ENCODE measurements at regions not wholly inside any gene's neighbourhood (a gene's known extent, or its start where the extent isn't known, plus 50 kb on each side); places are given as distances from the start of the nearest gene placed in this dataset.

DNA sequence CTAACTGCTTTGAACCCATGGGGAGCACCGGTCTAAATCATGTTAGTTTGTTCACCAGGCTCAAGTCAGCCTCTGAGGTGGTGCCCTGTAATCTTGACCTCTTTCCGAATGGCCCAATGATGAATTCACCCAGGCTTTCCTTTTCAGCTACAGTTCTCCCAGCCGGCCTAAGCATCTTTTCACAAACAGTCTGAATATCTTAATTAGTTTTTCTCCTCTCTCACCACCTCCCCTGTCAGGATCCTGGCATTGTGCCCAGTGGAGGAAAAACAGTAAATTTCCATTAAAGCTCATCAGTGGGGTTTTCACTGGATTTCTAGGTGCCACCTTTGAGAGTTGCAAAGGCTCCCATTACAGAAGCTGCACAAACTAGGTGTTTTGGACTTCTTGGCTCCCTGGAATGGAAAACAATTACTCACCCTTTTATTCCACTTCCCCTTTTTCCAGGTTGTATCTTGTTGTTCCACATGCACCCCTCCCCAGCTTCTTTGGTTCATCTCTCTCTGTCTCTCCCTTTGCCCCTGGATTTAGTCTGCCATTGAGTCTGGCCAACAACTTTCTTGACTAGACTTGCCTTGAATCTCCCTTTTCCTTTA is 69.4 kb upstream of the ADAMTSL1 start:
- intact Hi-C loops (cut with DNase I), result no loop called here
- no peak for ATAC-seq
- H3K9me3 ChIP-seq, result no peaks in the 10 kb centered on the region

DNA sequence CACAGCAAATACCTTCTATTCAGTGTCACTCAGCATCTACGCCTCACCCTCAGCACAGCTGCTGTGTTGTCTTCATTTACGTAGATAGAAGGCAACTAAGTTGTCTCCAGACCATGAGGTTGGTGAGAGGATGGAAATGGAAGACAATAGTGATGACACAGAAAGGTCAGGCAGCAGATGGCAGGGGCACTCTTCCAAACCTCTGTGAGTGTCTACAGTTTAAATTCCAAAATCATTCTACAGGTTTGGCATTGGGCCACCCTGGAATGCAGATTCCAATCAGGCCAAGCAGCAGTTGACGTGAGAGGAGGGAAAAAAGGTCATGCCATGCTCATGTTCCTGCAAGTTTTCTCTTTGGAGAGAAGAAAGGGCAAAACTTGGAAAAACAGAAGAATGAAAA is 68.7 kb upstream of the ADAMTSL1 start:
- H3K27me3 ChIP-seq, result no peaks in the 10 kb centered on the region
- H3K36me3 ChIP-seq, result no peaks in the 10 kb centered on the region
- intact Hi-C loops (cut with DNase I), result no loop called here
- no peak overlapping the region for H3K27ac ChIP-seq
- TF ChIP-seq, protein P1, sequence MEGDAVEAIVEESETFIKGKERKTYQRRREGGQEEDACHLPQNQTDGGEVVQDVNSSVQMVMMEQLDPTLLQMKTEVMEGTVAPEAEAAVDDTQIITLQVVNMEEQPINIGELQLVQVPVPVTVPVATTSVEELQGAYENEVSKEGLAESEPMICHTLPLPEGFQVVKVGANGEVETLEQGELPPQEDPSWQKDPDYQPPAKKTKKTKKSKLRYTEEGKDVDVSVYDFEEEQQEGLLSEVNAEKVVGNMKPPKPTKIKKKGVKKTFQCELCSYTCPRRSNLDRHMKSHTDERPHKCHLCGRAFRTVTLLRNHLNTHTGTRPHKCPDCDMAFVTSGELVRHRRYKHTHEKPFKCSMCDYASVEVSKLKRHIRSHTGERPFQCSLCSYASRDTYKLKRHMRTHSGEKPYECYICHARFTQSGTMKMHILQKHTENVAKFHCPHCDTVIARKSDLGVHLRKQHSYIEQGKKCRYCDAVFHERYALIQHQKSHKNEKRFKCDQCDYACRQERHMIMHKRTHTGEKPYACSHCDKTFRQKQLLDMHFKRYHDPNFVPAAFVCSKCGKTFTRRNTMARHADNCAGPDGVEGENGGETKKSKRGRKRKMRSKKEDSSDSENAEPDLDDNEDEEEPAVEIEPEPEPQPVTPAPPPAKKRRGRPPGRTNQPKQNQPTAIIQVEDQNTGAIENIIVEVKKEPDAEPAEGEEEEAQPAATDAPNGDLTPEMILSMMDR (IDR thresholded peaks at IDR 0.05), result no peak
- H3K4me1 ChIP-seq, result no peaks in the 10 kb centered on the region
- DNase-seq (no peak), ATAC-seq (no peak)
- no peaks in the 10 kb centered on the region for H3K9me3 ChIP-seq
- H3K4me3 ChIP-seq, result no peak overlapping the region

More for the DNA sequence above, 69.4 kb upstream of the ADAMTSL1 start:
- Histone ChIP-seq H3K27ac (no peak overlapping the region), H3K27me3 (no peaks in the 10 kb centered on the region), H3K4me3 (no peak overlapping the region), H3K4me1 (no peaks in the 10 kb centered on the region), H3K36me3 (no peaks in the 10 kb centered on the region)
- no peak for DNase-seq
- TF ChIP-seq, protein P1 (IDR thresholded peaks at IDR 0.05), result no peak

DNA sequence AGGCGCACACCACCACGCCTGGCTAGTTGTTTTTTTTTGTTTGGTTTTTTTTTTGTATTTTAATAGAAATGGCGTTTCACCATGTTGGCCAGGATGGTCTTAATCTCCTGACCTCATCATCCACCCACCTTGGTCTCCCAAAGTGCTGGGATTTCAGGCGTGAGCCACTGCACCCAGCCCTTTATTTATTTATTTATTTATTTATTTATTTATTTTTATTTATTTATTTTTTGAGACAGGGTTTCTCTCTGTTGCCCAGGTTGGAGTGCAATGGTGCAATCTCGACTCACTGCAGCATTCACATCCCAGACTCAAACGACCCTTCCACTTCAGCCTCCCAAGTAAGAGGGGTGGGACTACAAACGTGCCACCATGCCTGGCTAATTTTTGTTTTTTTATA is 63.0 kb upstream of the ADAMTSL1 start:
- H3K4me3 ChIP-seq, result no peak overlapping the region
- DNase-seq (no peak), ATAC-seq (no peak)
- TF ChIP-seq, protein P1 (IDR thresholded peaks at IDR 0.05), result no peak
- no peaks in the 10 kb centered on the region for H3K4me1 ChIP-seq
- intact Hi-C loops (cut with DNase I), result no loop called here
- no peaks in the 10 kb centered on the region for H3K9me3 ChIP-seq
- no peaks in the 10 kb centered on the region for H3K36me3 ChIP-seq
- no peak overlapping the region for H3K27ac ChIP-seq
- H3K27me3 ChIP-seq, result no peaks in the 10 kb centered on the region

DNA sequence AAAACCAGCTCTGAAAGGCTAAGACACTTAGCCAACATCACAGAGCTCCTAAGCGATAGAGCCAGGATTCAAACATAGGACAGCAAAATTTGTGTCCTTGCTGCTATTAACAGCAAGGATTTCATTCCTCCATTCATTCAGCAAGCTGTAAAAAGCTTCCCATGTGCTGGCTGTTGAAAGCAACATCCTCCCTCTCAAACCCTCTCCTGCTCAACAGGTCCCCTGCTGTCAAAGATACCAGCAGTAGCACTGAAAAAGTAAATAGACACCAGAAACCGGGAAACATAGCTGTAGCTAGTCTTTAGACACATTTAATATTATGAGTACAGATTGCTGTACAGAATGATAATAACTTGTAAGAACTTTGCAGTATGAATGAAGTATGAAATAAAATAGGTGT is 52.6 kb upstream of the ADAMTSL1 start:
- H3K27me3 ChIP-seq, result no peaks in the 10 kb centered on the region
- intact Hi-C loops (cut with DNase I), result no loop called here
- no peak overlapping the region for H3K4me3 ChIP-seq
- H3K27ac ChIP-seq, result no peak overlapping the region
- ATAC-seq, result no peak
- no peaks in the 10 kb centered on the region for H3K9me3 ChIP-seq
- TF ChIP-seq, protein P1 (IDR thresholded peaks at IDR 0.05), result no peak
- no peak for DNase-seq
- no peaks in the 10 kb centered on the region for H3K4me1 ChIP-seq
- H3K36me3 ChIP-seq, result no peaks in the 10 kb centered on the region

DNA sequence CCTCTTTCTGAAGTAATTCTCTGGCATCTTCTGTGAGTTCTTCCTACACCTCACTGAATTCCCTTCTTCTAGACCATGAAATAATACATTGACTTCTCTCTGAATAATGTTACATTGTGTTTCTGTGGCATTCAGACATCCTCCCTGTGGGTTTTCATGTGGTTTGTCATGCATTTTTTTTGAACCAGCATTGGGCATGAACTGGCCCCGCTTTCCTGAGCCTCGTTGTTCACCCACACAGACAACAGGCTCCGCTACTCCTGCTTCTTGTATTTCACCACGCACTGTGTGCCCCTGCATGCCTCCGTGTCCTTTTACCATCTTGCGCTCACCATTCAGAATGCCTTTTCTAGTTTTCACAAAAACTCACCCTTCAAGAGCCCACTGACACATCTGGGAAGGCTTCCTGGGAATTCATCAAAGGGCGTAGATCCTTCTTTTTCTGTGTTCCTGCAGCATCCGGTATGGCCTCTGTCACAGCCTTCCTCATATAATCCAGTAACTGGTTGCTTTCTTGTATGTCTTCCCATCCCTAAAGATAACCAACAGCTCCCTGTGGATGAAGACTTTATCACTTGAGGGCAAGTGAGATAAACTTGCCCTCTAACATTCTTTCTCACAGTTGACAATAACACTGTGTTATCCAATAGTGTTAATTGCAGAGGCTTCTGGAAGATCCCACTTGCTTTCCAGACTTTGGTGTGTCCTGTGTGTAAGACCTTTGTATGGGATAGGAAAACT is 51.5 kb upstream of the ADAMTSL1 start:
- H3K27me3 ChIP-seq, result no peaks in the 10 kb centered on the region
- no peak overlapping the region for H3K4me3 ChIP-seq
- no peaks in the 10 kb centered on the region for H3K4me1 ChIP-seq
- H3K9me3 ChIP-seq, result no peaks in the 10 kb centered on the region
- intact Hi-C loops (cut with DNase I), result no loop called here
- TF ChIP-seq, protein P1 (IDR thresholded peaks at IDR 0.05), result no peak
- no peak overlapping the region for H3K27ac ChIP-seq
- no peak for ATAC-seq
- DNase-seq, result no peak
- no peaks in the 10 kb centered on the region for H3K36me3 ChIP-seq
